ENCODE measurements at regions not wholly inside any gene's neighbourhood (a gene's known extent, or its start where the extent isn't known, plus 50 kb on each side); places are given as distances from the start of the nearest gene placed in this dataset.

DNA sequence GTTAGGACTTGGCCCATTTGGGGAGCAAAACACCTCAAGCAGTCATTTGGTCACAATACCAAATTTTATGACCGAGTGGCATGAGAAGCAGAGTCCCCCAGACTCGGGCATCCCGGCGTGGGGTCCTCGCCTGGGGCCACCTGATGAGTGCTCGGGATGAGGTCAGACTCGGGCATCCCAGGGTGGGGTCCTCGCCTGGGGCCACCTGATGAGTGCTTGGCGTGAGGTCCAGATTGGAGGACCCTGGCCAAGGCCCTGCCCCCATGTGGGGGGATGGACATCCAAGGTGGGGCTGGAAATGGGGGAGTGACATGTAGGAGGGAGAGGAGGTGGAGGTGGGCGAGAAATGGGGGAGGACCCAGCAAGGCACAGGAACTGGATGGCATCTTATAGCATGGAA lies 56.1 kb upstream of the CST7 start:
- TF ChIP-seq, protein P1, sequence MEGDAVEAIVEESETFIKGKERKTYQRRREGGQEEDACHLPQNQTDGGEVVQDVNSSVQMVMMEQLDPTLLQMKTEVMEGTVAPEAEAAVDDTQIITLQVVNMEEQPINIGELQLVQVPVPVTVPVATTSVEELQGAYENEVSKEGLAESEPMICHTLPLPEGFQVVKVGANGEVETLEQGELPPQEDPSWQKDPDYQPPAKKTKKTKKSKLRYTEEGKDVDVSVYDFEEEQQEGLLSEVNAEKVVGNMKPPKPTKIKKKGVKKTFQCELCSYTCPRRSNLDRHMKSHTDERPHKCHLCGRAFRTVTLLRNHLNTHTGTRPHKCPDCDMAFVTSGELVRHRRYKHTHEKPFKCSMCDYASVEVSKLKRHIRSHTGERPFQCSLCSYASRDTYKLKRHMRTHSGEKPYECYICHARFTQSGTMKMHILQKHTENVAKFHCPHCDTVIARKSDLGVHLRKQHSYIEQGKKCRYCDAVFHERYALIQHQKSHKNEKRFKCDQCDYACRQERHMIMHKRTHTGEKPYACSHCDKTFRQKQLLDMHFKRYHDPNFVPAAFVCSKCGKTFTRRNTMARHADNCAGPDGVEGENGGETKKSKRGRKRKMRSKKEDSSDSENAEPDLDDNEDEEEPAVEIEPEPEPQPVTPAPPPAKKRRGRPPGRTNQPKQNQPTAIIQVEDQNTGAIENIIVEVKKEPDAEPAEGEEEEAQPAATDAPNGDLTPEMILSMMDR (IDR thresholded peaks at IDR 0.05): no peak
- no peak for TF ChIP-seq POLR2A (IDR thresholded peaks at IDR 0.05)

Measured in ovary (tissue), 3 donors.